Nephron progenitor cell (in vitro differentiated cells): ENCODE measurements at regions not wholly inside any gene's neighbourhood (a gene's known extent, or its start where the extent isn't known, plus 50 kb on each side); places are given as distances from the start of the nearest gene placed in this dataset.

ENCODE experiments used
- DNase-seq: peaks from one replicate; pipeline ENCODE4 v3.0.0; 2021
- H3K27ac Mint-ChIP-seq: 2 replicates; pipeline ENCODE4 v1.8.0; 2021; ENCODE audit warnings: mild to moderate bottlenecking, moderate library complexity, mixed read lengths
- H3K27me3 Mint-ChIP-seq: 2 replicates; pipeline ENCODE4 v1.8.0; 2021; ENCODE audit warnings: mild to moderate bottlenecking, low read depth, mixed read lengths; ENCODE audit not compliant: poor library complexity
- H3K36me3 Mint-ChIP-seq: 2 replicates; pipeline ENCODE4 v1.8.0; 2021; ENCODE audit warnings: low read depth, mixed read lengths
- H3K4me1 Mint-ChIP-seq: 2 replicates; pipeline ENCODE4 v1.8.0; 2021; ENCODE audit warnings: mixed read lengths
- H3K4me3 Mint-ChIP-seq: 2 replicates; pipeline ENCODE4 v1.8.0; 2021; ENCODE audit warnings: mild to moderate bottlenecking, moderate library complexity, mixed read lengths
- H3K9me3 Mint-ChIP-seq: 2 replicates; pipeline ENCODE4 v1.8.0; 2021; ENCODE audit warnings: mild to moderate bottlenecking, moderate library complexity, mixed read lengths
- CTCF ChIP-seq: fragments of 200-600 bp; sonication (generic); IDR thresholded peaks from 2 replicates; pipeline ENCODE4 v1.5.0; 2021; ENCODE audit warnings: antibody characterized with exemption

DNA sequence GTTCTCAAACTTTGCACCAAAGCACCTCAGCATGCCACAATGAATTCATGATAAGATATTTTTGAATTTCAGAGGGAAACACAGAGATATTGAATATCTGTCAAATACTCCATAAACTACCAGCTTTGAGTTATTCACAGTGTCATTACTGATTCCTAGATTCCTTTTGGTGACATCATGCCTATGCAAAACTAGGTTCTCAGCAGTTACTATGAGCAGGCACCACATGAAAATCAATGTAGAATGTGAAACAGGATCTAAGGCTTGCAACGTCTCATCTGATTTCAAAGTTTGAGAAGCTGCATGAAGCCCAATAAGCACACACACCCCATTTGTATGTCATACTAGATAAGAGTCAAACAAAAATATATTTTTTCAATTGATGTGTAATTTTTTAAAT is 426.5 kb downstream of the NR2F1-AS1 start:
- Mint-ChIP-seq H3K9me3 (peaks cover 8% of the 10 kb centered on the region), H3K27me3 (no peaks in the 10 kb centered on the region), H3K4me1 (peaks cover 52% of the 10 kb centered on the region), H3K36me3 (peaks cover 12% of the 10 kb centered on the region), H3K4me3 (no peak overlapping the region), H3K27ac (no peak overlapping the region)
- TF ChIP-seq CTCF: no peak
- no peak for DNase-seq

DNA sequence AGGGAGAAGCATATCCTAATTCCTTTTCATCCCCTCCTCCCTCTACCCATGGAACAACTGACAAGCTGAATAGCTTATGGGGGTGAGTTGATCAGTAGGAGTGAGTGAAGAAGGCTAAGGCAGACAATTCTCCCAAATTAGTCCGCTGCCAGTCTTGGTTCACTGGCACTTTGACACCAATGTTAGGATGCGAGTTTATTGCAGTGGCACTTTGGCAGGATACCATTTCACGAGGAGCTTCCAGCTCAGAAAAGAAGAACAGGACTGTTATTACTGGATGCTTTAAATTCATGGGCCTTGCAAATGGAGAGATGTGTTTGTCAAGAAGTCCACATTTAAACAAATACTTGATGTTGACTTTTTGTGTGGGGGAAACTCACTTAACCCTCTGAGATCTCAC is 427.6 kb downstream of the NR2F1-AS1 start:
- no peak overlapping the region for H3K4me3 Mint-ChIP-seq
- H3K27me3 Mint-ChIP-seq: no peaks in the 10 kb centered on the region
- peak overlapping the region; percentile 90 for H3K27ac Mint-ChIP-seq
- H3K36me3 Mint-ChIP-seq: peaks cover 11% of the 10 kb centered on the region
- no peak for TF ChIP-seq CTCF
- no peak for DNase-seq
- peaks cover 47% of the 10 kb centered on the region for H3K4me1 Mint-ChIP-seq
- H3K9me3 Mint-ChIP-seq: peaks cover 6% of the 10 kb centered on the region

GRCh38 chr5:93151896-93152295 is 429.1 kb downstream of the NR2F1-AS1 start:
- peaks cover 5% of the 10 kb centered on the region for H3K36me3 Mint-ChIP-seq
- no peak overlapping the region for H3K4me3 Mint-ChIP-seq
- peak overlapping the region; percentile 68 for H3K27ac Mint-ChIP-seq
- H3K27me3 Mint-ChIP-seq: no peaks in the 10 kb centered on the region
- peaks cover 47% of the 10 kb centered on the region for H3K4me1 Mint-ChIP-seq
- peaks cover 5% of the 10 kb centered on the region for H3K9me3 Mint-ChIP-seq
- DNase-seq: no peak
- TF ChIP-seq CTCF: no peak

GRCh38 chr5:93151121-93151520 is 429.9 kb downstream of the NR2F1-AS1 start:
- no peak for TF ChIP-seq CTCF
- Mint-ChIP-seq H3K4me3 (no peak overlapping the region), H3K9me3 (peaks cover 5% of the 10 kb centered on the region), H3K27me3 (no peaks in the 10 kb centered on the region), H3K27ac (no peak overlapping the region), H3K36me3 (no peaks in the 10 kb centered on the region), H3K4me1 (peaks cover 42% of the 10 kb centered on the region)
- DNase-seq: no peak

DNA sequence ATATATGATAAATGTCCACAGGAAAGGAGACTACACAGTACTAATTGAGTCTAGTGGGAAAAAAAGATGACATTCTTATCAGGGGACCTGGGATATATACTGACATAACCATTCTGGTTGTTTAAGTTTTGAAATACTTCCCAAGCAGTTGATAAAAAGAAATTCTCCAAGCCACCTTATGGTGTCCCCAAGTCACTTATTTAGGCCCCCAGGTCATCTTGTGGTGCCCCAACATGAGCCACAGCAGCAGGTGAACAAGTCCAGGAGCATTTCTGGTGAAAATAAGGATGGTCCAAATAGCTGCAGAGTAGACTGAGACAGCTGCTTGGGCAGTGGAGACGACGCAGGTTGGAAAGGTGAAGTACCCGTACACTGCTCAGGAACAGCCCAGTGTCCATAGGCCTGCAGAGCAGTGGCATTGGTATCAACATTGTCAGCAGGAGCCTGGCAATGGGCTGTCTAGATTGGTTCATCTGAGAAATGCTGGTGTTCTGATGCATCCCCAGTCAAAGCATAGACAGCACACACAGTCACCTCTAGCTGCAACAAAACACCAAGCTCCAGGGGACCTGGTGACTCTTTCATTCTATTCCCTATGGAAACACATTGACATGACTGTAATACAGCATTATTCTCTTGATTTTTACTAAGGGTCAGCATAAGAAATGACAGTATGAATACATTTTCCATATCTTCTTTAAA is 430.6 kb downstream of the NR2F1-AS1 start:
- Mint-ChIP-seq H3K27ac (no peak overlapping the region), H3K4me3 (no peak overlapping the region), H3K27me3 (peaks cover 2% of the 10 kb centered on the region), H3K4me1 (peaks cover 39% of the 10 kb centered on the region), H3K36me3 (peaks cover 5% of the 10 kb centered on the region), H3K9me3 (peaks cover 10% of the 10 kb centered on the region)
- no peak for DNase-seq
- no peak for TF ChIP-seq CTCF

- H3K4me3 Mint-ChIP-seq: no peak overlapping the region
- H3K27me3 Mint-ChIP-seq: peaks cover 3% of the 10 kb centered on the region
- no peaks in the 10 kb centered on the region for H3K4me1 Mint-ChIP-seq
- peaks cover 41% of the 10 kb centered on the region for H3K9me3 Mint-ChIP-seq
- DNase-seq: no peak
- no peak overlapping the region for H3K27ac Mint-ChIP-seq
- TF ChIP-seq CTCF: no peak
- peaks cover 30% of the 10 kb centered on the region for H3K36me3 Mint-ChIP-seq
Measured at GRCh38 chr5:93145767-93146166, 435.3 kb downstream of the NR2F1-AS1 start.
